Embryonic facial prominence (tissue), 1 donor: ENCODE measurements at regions not wholly inside any gene's neighbourhood (a gene's known extent, or its start where the extent isn't known, plus 50 kb on each side); places are given as distances from the start of the nearest gene placed in this dataset.
"Not testable (repeated sequence)": the region's sequence is repeated elsewhere in the genome, so short reads cannot be mapped to it uniquely, and the experiment has no call there.

Source experiments
- DNase-seq: peaks from one replicate; pipeline ENCODE4 v3.0.0-alpha.2; 2016; ENCODE audit errors: extremely low spot score

DNA sequence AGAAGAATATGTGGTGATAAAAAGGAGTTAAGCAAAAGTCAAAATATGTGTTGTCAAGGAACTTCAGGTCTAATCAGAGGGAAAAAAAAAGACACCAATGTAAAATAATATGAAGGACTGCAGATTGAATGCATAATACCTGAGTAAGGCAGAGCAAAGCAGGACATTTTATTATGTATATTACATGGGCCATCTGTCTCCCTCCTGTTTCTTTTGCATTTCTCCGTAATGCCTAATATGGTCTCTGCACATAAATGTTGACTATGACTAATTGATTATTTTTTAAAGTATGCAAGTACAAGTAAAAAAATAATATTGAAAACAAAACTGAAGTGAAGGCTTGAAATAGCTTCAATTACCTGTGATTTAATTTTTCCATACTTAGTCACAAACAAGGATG, 384.7 kb upstream of the MAN1A1 start:
- DNase-seq = no peak

- no peak for DNase-seq
These were observed 379.4 kb upstream of the MAN1A1 start for GRCh38 chr6:119728935-119729334.

DNA sequence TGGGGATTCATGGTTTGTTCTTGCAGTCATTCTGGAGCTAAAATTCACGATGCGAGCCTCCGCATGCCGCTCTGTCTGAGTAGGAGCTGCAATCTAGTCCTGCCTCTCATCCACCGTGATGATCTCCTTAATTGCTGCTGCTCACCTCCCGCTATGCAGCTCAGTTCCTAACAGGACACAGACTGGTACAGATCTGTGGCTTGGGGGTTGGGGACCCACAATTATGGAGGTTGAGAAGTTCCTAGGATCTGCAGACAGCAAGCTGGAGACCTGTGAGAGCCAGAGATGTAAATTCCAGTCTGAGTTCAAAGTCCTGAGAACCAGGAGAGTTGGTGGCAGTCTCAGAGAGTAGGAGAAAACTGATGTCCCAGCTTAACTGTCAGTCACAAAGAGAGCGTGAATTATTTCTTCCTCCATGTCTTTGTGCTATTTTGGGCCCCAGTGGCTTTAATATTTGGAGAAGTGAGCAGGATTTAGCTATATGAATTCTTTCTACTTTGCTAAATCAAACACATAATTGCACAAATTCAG, 378.7 kb upstream of the MAN1A1 start:
- DNase-seq = no peak

DNA sequence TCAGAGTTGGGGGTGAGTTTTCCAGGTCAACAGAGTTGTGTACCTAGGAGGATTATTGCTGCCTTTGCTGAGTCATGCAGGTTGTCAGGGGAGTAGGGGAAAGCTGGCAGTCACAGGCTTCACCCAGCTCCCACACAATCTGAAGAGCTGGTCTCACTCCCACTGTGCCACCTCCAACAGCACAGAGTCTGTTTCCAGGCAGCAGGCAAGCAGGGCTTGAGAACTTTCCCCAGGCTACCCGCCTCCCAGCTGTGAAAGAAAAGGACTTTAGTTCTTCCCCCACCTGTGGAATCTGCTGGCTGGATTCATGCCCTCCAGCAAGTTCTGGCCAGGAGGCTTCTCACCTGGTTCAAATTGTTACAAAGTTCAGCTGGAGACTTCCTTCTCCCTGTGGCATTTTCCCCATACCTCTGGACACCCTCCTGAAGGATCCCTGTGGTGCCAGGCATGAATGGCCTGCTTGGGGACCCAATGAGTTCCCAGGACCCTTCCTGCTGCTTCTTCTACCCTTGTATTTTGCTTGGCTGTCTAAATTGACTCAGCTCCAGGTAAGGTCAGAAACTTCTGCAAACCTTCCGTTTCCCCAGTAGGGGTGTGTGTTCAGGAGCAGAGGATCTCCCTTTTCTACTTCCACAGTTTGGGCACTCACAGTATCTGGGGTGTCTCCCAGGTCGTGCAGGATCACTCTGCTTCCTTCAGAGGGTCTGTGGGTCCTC, 378.1 kb upstream of the MAN1A1 start:
- no peak for DNase-seq

DNA sequence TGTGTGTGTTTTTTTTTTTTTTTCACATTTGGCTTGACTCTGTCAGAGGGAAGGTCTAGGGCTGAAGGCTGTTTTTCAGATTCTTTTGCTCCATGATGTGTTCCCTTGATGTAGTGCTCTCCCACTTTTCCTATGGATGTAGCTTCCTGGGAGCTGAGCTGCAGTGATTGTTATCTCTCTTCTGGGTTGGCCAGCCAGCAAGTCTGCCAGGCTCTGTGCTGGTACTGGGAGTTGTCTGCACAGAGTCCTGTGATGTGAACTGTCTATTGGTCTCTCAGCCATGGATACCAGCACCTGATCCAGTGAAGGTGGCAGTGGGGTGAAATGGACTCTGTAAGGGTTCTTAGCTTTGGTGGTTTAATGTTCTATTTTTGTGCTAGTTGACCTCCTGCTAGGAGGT, 377.4 kb upstream of the MAN1A1 start:
- not testable (repeated sequence) for DNase-seq

GRCh38 chr6:119726086-119726485, 376.5 kb upstream of the MAN1A1 start:
- DNase-seq = no peak

DNA sequence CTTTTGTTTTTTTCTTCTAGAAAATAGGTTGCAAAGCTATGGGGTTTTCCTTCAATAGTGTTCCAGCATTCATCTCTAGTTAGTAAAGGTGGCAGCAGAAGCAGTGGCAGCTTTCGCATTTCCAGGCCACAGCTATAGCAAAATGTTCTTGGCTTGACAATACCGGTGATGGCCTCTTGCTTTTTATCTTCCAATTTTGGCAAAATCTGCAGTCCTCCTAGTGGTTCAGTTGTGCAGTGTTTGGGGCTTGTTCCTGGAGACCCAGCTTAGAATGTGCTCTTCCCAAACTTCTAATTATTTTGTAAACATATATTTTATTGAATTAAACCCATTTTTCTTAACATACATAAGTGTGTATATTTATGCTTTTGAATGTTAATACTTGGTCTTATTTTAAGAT, 370.6 kb upstream of the MAN1A1 start:
- DNase-seq = no peak

GRCh38 chr6:119717942-119718341, 368.4 kb upstream of the MAN1A1 start:
- no peak for DNase-seq

GRCh38 chr6:119716668-119717270, 367.2 kb upstream of the MAN1A1 start:
- DNase-seq = no peak

- DNase-seq = no peak
These were observed 364.3 kb upstream of the MAN1A1 start for GRCh38 chr6:119713903-119714302.

DNA sequence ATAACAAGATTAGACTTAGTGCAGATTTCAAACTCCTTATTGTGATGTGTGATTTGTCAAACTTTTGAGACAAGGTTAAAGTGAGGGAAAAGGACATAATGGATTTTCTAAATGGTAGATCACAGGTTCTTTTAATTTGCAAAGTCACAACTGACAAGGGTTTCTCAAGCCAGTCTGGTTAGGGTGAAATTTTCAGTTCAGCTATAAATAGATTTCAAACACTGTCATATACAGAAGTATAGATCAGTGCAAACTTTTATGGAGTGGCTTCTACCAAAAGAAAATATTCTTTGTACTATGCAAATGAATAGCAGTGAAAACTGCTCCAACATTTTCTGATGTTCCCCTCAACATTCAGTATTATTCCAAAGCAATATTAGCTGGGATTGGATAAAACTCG, 337.1 kb upstream of the MAN1A1 start:
- no peak for DNase-seq

GRCh38 chr6:119686240-119686639, 336.7 kb upstream of the MAN1A1 start:
- no peak for DNase-seq

DNA sequence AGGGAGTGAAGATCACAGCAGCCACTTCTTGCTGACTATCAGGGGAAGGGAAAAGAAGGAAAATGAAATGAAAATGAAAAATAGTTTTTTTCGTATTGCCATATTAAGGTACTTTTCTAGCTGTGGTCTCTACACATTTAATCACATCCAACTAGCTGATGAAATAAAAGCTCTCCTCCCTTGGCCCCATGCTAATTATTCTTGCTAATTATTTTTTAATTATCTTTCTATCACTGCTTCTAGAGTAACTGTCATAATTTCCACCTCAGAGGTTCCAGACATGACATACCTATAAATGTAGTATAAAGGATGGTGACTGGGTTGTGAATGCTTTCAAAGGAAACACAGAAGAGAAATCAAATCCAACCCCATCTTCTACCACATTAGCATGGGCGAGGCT, 334.1 kb upstream of the MAN1A1 start:
- DNase-seq = no peak

- no peak for DNase-seq
These were observed 333.5 kb upstream of the MAN1A1 start for GRCh38 chr6:119683031-119683430.

DNA sequence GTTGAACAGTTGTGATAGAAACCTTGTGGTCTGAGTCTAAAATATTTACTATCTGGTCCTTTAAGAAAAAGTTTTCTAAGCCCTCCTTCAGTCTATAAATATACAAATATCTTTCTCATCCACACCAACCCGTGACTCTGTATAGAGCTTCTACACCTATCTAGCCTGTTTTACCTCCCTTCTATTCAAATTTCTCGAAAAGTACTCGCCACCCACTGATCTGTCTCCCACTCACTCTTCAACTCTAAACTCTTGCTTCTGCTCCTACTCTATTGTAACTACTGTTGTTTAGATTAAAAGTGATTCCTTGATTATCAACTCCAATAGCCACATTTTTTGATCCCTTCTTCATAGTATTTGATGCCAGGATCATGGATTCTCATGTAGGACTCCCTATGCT, 329.4 kb upstream of the MAN1A1 start:
- no peak for DNase-seq

DNA sequence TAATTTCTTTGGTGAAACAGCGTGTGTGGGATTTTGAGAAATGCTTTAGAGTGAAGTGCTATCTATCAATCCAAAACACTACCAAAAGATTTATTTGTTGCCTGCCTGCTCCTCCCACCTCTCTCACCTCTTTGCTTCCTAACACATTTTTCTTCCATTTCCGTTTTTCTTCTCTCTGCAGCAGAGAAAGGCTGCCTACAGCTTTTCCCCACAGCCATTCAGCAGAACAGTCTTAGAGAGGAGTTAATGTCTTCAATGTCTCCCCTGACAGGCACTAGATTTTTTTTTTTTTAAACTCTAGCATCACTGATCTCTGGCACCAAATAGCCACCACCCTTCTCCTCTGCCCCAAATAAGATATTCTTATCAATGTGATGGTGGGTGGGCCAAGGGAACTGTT, 327.8 kb upstream of the MAN1A1 start:
- DNase-seq = no peak

GRCh38 chr6:119676961-119677360, 327.4 kb upstream of the MAN1A1 start:
- no peak for DNase-seq

DNA sequence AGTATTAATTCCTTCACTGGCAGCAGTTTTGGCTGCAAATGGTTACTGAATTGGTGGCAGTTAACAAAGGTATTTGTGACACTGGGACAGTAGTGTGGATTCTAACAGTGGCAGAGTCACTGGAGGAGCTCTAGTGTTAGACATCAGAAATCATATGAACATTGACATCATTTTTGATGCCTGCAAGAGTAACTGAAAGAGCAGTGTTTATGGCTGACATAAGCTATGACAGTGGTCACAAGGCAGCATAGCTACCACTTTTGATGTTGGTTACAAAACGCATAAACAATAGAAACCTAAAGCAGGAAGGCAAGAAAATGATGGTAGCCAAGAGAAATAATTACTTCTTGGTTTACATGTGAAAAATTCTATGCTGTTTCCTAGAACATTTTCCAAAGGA, 326.7 kb upstream of the MAN1A1 start:
- no peak for DNase-seq

GRCh38 chr6:119673741-119674140, 324.2 kb upstream of the MAN1A1 start:
- DNase-seq = no peak

- DNase-seq = no peak
These were observed 323.2 kb upstream of the MAN1A1 start for GRCh38 chr6:119672725-119673124.

GRCh38 chr6:119671105-119671504, 321.5 kb upstream of the MAN1A1 start:
- DNase-seq = no peak

DNA sequence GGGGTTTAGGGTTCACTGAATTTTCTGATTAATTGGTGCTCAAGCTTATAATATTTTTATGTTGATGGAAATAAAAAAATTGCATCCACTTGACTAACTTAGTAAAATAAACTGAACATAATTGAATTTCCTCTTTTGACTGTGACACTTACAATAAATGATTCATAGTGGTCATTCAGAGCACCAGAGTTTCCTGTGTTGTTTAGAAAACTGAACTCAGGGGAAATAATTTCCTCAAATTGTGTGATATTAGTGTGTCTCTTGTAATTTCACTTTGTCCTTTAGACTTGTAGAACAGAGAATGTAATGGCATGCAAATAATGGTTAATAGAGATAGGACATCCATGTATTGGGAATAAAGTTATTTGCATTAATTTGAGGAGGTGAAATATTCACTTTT, 319.7 kb upstream of the MAN1A1 start:
- DNase-seq = no peak

- not testable (repeated sequence) for DNase-seq
These were observed 315.9 kb upstream of the MAN1A1 start for GRCh38 chr6:119665432-119665831.

DNA sequence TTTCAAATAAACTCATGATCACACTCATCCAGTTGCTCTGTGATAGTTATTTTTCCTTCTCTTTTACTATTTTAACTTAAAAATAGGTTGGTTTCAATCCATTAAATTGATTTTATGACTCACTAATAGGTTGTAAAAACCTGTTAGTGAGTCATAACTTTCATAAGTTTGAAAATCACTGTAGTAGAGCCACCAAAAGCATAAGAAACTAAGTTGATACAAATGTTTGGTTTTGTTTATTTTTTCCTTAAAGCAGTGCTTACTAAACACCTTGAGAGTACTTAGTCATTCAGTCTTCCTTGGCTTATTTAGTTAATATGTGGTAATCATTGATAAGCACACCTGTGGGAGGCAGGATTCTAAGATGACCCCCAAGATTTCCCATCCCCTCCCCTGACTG, 312.1 kb upstream of the MAN1A1 start:
- no peak for DNase-seq
